GF-D8 (cell line): ENCODE measurements at regions not wholly inside any gene's neighbourhood (a gene's known extent, or its start where the extent isn't known, plus 50 kb on each side); places are given as distances from the start of the nearest gene placed in this dataset.

ENCODE experiments used
- DNase-seq: peaks from one replicate; lab custom pipeline; 2025; lab: John Stamatoyannopoulos, UW

DNA sequence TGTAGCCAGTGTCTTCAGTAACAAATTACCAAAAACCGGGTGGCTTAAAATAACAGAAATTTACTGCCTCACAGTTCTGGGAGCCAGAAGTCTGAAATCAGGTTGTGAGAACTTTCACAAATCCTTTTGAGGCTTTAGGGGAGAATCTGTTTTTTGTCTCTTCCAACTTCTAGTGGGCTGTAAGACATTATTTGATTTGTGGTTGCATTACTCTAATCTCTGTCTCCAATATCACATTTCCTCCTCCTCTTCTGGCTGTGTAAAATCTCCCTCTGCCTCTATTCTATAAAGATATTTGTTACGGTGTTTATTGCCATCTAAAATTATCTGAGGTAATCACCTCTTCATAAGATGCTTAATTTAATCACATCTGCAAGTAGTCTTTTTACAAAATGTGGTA is 1039.6 kb upstream of the LRRN3 start:
- no peak for DNase-seq

DNA sequence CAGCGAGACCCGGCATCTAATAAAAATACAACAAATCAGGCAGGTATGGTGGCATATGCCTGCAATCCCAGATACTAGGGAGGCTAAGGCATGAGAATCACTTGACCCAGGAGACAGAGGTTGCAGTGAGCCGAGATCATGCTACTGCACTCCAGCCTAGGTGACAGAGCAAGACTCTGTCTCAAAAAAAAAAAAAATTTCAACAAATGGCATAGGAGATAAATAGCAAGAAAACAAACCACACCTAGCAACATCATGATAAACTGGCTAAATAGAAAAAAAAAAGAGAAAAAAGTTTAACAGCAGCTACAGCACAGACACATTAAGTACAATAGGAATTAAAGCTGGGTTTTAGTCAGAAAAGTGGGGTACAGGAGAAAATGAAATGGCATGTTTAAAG is 1034.6 kb upstream of the LRRN3 start:
- DNase-seq = no peak

DNA sequence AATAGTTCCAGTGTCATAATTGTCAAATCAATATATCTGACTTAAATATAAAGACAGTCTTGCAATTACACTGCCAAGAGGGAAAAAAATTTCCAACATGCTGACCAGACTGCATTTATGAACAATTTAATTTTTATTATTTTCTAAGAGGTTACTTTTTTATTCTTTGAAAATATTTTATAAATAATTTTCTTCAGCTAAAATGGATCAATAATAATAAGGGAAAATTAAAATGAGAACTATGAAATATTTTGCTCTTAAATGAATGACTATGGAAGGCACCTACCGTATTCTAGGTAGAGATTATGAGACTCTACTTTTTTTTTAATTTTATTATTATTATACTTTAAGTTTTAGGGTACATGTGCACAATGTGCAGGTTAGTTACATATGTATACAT is 1032.5 kb upstream of the LRRN3 start:
- DNase-seq = no peak

DNA sequence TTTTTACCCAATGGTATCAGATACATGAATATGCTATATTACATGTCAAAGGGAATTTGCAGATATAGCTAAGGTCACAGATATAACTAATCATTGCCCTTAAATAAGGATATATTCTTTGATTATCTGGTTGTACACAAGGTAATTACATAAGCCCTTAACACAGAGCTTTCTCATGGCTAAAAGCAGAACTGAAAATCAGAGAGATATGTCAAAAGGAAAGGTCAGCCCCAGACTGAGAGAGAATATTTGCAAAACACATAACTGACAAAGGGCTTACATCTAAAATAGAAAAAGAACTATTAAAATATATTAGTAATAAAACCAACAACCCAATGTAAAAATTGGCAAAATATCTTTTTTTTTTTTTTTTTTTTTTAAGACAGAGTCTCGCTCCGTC is 1029.5 kb upstream of the LRRN3 start:
- DNase-seq = no peak

DNA sequence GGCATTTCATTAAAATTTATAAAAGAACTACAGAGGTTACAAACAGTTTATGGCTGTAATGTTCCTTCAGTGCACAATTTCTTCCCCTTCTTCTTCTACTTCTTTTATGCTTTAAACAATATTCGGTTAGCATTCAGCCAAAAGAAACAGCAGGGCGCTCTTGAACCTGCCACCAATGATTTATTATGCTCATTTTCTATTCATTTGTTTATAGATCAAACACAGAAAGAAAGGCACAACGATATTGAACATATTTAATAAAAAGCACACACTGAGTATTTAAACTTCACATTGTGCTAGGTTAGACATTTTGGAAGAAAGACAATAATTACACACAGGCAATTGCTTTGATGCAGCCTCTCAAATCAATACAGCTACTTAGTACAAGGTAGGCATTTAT is 1025.8 kb upstream of the LRRN3 start:
- DNase-seq = no peak

DNA sequence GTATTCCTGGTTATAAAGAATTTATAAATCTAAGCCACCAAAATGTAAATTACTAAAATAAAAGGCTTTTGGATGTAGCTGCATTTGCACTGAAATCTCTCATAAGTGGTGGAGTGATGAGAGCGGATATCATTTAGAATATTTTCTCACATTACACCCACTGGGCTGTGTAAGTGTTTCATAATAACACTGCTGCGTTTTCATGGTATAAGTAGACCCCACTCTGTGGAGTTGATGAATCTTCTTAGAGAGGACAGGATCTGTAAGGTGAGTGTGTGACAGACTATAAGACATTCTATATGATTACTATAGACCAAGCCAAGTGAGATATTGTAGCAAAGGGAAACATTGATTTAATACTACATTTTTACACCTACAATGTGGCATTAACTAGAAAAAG is 1024.1 kb upstream of the LRRN3 start:
- no peak for DNase-seq

DNA sequence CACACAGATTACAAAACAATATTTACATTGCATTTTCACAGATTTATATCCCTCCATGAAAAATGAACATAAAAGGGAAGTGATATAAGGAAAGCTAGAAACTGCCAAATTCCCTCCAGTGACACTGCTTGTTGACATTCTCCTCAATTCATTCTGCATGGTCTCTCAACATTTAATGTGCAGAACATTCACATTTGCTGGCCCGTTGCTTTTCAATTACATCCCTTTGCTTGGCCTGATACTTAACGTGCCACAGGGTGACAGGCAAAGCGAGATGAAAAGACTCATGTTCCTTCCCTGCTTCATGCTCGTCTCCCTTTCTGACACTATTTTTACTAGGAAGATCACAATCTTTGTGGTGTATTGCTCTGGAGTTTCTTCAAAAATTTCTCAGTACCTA is 1019.7 kb upstream of the LRRN3 start:
- DNase-seq = no peak

DNA sequence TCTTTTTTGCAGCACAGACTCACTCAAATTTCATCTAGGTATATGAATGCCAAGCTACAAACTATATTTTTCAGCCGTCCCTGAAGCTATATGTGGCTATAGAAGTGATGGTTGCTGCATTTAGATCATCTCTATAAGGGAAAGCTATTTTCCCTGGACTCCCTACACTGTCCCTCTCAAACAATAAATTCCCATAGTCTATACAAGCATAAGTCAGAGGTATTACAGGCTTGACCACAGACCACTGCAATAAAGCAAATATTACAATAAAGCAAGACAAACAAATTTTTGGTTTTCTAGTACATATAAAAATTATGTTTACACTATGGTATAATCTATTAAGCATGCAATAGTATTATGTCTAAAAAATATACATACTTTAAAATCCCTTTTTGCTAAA is 1015.5 kb upstream of the LRRN3 start:
- DNase-seq = no peak

DNA sequence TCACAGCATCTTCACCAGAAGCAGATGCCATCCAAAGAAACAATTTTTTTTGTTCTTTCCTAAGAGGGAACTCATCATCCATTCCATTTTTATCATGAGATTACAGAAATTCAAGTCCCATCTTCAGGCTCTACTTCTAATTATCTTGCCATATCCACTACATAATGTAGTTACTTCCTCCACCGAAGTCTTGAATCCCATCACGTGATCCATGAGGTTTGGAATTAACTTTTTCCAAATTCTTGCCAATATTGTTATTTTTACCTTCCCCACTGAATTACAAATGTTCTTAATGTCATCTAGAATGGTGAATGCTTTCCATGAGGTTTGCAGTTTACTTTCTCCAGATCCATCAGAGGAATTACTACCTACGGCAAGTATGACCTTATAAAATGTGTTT is 1014.7 kb upstream of the LRRN3 start:
- DNase-seq = no peak

DNA sequence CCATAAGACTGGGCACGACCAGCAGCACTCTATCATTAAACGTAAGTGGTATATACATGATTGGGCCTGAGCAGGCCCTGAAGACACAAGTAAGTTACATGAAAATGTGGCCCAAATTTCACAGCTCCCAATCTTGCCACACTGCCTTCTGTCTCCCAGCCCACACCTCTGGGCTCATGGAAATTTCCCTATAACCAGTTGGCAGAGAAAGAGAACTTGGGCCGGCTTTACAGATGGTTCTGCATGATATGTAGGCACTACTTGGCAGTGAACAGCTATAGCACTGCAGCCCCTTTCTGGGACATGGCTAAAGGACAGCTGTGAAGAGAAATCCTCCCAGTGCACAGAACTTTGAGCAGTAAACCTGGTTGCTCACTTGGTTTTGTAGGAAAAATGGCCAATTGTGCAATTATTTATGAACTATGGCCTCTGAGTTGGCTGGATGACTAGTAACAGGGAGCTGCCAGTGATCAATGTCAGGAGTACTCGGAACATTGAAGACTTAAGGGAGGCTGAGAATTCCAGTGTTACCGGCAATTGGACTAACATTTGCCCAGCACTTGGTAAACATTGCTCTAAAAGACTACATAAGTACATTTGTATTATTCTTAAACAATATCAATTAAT is 1006.6 kb upstream of the LRRN3 start:
- no peak for DNase-seq

DNA sequence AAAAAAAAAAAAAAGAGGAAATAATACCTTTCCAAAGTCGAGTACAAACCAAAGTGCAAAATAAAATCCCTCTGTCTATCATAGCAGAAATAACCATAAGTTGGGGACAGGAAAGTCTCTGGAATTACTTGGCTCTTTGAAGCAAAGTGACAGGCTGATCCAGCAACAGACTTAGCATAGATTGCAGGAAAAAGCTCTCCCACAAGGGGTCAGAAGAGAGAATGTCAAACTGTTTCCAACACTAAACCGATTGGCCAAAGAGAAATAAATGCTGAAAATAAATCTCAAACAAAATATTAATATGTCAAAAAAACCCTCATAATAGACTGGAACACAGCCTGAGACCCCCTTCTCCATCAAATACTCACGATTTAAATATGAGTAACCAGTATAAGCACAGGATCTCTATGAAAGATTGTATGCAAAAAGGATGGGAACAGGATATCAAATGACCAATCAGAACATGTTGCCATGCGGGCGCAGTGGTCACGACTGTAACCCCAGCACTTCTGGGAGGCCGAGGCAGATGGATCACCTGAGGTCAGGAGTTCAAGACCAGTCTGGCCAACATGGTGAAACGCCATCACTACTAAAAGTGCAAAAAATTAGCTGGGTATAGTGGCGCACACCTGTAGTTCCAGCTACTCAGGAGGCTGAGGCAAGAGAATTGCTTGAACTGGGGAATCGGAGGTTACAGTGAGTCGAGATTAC is 1000.7 kb upstream of the LRRN3 start:
- DNase-seq = no peak

DNA sequence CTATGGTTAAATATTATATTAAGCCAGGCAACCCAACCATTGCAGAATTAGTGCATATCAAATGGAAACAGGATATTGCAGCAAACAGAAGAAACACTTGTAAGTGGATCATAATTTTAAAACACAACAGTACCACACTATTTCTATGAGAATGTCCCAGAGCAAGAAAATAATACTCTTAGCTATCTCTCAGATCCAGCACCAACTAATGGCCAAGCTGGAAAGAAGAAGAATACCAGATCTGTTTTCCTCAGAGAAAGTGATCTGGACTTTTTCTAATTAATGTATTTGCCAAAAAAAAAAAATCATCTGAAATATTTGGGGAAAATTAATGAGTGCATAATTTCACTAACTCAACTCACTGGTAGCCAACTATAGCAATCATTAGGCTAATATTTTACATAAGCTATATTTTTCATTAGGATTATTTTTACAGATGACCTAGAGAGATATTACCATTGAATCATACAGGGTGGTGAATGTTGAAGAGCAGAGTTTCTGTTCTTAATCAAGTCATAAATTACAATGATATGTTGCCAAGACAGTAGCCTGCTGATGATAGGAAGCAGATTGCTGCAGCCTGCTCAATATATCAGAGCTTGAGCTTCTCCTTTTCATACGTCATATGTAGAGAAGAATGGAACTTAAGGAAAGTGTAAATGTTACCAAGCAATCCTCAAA is 995.4 kb upstream of the LRRN3 start:
- DNase-seq = no peak

DNA sequence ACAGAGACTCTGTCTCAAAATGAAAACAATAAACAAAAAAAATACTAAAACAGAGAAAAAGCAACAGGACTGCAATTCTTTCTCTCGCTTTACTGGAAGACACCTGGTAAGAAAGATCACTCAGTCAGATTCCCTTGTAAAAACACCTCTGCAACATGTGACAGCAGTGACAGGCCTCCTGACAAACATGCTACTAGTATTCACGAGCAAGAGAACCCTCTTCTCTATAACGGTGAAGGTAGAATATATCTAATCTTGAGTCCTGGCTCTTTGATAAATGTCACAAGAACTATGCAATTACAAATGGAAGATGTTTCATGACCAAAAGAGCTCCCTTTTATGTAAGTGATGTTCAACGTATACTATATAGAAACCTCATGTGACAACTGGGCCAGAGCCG is 986.7 kb upstream of the LRRN3 start:
- no peak for DNase-seq

DNA sequence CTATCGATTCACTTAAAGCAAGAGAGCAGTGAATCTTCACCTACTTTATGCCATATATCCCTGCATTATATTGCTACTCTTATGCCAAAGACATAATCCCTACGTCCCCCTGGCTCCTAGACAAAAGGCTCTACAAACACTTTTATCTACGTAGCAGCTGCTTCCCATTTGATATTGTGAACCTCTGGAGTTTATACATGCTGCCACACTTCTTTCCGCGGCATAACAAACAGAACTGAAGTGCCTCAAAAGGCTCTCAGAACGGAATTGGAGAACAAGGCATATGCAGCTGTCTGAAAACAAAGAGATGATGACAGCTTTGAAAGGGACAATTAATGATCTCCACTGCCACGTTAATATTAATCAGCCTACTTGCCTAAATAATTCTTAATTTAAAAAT is 985.6 kb upstream of the LRRN3 start:
- no peak for DNase-seq

DNA sequence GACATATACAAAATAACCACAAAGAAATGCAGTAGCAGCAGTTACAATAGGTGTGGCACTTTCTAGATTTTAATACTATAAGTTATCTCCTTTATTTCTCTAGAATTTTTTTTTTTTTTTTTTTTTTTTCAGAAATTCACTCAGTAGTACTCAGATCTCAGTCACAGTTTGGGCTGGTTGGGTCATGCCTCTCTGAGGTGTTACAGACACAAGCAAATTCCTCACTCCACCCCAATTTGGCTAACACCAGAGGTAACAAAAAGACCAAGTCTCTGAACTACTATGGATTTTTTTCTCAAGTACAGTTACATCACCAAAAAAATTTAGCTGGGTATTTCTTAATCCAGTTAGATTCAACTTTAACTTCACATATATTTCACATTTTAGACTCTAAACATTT is 985.1 kb upstream of the LRRN3 start:
- no peak for DNase-seq

DNA sequence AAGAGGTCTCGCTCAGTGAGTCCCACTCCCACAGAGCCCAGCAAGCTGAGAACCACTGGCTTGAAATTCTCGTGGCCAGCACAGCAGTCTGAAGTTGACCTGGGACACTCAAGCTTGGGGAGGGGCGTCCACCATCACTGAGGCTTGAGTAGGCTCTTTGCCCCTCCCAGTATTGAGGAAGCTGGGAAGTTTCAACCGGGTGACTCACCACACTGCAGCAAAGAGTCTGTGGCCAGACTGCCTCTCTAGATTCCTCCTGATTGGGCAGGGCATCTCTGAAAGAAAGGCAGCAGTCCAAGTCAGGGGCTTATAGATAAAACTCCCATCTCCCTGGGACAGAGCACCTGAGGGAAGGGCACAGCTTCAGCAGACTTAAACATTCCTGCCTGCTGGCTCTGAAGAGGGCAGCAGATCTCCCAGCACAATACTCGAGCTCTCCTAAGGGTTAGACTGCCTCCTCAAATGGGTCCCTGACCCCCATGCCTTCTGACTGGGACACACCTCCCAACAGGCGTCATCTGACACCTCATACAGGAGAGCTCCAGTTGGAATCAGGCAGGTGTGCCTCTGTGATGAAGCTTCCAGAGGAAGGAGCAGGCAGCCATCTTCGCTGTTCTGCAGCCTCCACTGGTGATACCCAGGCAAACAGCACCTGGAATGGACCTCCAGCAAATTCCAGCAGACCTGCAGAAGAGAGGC is 970.9 kb upstream of the LRRN3 start:
- no peak for DNase-seq

DNA sequence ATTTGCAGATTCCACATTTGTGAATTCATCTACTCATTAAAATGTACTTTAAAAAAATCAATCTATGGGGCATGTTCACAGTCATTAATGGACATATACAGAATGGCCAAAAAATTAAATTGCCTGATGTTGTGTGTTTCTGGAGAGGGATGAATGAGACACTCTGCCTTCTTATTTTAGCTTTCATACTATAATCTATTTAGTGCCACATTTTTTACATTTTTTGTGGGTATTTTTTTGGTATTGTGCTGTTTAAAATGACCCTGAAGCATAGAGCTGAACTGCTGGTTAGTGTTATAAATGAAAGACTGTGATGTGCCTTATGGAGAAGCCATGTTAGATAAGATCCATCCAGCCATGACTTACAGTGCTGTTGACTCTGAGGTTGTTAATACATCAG is 961.8 kb upstream of the LRRN3 start:
- no peak for DNase-seq

DNA sequence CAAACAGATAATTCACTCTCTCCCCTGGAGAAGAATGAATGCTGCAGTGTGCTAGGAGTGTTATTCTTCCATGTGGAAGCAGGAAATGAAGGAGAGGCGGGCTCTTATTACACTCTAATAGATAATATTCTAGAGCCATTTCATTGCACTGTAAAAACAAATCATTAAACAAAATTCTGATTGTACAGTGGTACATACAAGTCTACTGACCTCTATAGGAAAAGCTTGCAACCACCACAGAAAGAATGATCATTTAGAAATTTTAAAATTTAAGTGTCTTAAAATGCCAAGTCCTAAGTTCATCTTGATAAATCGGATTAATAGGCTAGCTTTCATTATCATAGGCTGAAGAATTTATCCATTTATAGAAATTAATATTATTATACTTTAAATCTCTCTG is 960.3 kb upstream of the LRRN3 start:
- DNase-seq = no peak

DNA sequence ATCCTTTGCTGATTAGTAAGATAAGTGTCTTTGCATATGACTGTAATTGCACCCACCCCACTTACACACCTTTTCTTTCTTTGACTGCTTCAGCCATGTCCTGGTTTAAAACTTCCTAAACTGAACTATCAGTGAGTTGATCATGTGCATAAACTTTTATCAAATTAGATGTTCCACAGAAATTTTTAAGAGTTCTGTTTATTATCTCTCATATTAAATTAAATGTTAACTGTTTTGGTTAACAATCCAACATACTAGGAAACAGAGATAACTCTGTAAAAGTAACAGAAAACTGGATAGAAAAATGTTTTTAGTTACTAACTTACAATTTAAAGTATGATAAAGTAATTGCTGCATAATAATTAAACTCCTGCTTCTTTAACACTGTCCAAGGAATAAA is 959.6 kb upstream of the LRRN3 start:
- DNase-seq = no peak

DNA sequence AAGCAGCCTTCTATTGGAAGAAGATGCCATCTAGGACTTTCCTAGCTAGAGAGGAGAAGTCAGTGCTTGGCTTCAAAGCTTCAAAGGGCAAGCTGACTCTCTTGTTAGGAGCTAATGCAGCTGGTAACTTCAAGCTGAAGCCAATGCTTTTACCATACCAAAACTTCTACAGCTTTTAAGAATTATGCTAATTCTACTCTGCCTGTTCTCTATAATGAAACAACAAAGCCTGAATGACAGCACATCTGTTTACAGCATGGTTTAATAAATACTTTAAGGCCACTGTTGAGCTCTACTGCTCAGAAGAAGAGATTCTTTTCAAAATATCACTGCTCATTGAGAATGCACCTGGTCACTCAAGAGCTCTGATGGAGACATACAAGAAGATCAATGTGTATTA is 951.9 kb upstream of the LRRN3 start:
- DNase-seq = no peak

DNA sequence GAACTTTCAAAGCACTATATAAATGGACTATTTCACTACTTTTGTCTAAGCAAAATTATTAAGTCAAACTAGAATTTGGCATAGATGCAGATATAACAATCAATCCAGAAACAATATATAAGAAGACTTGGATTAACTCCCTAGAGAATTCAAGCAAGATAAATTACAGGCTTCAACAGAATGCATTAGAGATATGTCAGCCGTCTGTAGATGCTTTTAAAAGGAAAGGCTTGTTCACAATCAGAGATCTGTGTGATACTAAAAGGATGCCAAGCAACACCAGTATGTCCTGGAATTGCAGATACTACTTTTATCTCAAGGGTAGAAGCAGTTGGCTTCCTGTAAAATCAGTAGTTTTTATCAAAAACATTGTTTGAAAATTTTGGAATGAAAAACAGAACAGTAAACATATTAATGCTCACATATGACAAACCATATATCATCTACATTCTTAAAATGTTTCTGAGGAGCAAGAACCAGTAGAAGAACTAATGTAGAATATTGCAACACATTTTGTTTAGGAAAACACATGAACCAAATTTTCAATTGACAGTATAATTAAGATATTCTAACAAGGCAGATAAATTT is 947.9 kb upstream of the LRRN3 start:
- DNase-seq = no peak

DNA sequence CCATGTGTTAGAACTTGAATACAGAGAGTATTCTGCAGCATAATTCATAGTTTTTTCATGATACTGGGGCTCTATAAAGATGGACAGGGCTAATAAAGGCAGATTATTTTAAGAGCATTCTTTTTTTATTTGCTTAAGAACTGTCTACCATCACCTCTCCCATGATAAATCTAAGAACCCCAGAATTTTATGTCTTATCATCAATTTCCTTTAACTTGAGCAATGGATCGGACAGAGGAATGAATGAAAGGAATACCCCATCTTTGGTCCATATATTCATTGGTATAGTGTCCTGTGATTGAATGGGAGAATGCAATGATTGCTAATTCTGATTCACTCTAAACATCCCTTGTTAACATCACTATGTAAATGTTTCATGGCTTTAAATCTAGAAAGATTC is 946.3 kb upstream of the LRRN3 start:
- no peak for DNase-seq

DNA sequence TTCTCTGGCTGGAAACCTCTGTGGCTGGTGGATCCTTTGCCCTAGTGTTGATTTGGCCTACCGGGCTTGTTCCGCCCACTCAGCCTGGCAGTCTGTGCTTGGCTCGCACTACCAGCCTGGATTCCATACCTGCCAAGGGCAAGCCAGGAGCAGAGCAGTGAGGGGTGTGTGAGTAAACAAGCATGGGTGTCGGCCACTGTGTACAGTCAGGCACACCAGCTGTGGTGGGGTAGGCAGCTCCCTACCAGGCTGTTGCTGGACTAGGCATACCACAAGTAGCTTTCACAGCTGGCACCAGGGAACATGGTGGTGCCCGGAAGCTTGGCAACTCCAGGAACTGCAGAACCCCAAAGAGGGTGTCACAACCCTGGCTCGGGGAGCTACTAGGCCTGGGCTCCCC is 942.9 kb upstream of the LRRN3 start:
- DNase-seq = no peak
